Left lung (tissue), 4 donors: ENCODE measurements at regions not wholly inside any gene's neighbourhood (a gene's known extent, or its start where the extent isn't known, plus 50 kb on each side); places are given as distances from the start of the nearest gene placed in this dataset.

Source experiments
- ATAC-seq: fragments of 200-7000 bp; cut with Tn5 transposase; one replicate; pipeline ENCODE4 v1.9.1; 2020; ENCODE audit warnings: moderate library complexity
- DNase-seq, 4 donors: peaks; one replicate each; pipeline ENCODE4 v3.0.0-alpha.2; 2013 to 2020
- H3K27ac ChIP-seq, 2 donors: fragments of 200-600 bp; sonication (generic) in 1 of 2; one replicate each; pipeline versions ENCODE4 v1.5.0 to v1.8.0; 2020 to 2021
- H3K27me3 ChIP-seq, 2 donors: fragments of 200-600 bp; sonication (generic) in 1 of 2; one replicate each; pipeline versions ENCODE4 v1.5.0 to v1.8.0; 2020 to 2021
- H3K36me3 ChIP-seq, 2 donors: fragments of 200-600 bp; sonication (generic) in 1 of 2; one replicate each; pipeline versions ENCODE4 v1.5.0 to v1.8.0; 2020 to 2021
- H3K4me1 ChIP-seq, 2 donors: fragments of 200-600 bp; one replicate each; pipeline ENCODE4 v1.8.0; 2021
- H3K4me3 ChIP-seq, 2 donors: fragments of 200-600 bp; sonication (generic) in 1 of 2; one replicate each; pipeline versions ENCODE4 v1.5.0 to v1.8.0; 2020 to 2021; ENCODE audit warnings: mild to moderate bottlenecking in 1 of 2
- H3K9me3 ChIP-seq, 2 donors: fragments of 200-600 bp; sonication (generic) in 1 of 2; one replicate each; pipeline versions ENCODE4 v1.5.0 to v1.8.0; 2020 to 2021
- intact Hi-C, 2 donors: fragments of 100-400 bp; cut with DNase I; formaldehyde crosslinking; loops; one replicate each; pipeline versions ENCODE4 v1.11.2 to v1.14.2; 2022
- TF ChIP-seq, protein P1 (sequence below), 2 donors: fragments of 200-600 bp; sonication (generic) in 1 of 2; IDR thresholded peaks; one replicate each; pipeline versions ENCODE4 v1.5.0 to v1.8.0; 2021; ENCODE audit warnings: antibody characterized with exemption in 2 of 2
- donor health status: DM: no; HTN: yes; CAD: no.
- donor health status: DM: no; HTN: no; CAD: no.

DNA sequence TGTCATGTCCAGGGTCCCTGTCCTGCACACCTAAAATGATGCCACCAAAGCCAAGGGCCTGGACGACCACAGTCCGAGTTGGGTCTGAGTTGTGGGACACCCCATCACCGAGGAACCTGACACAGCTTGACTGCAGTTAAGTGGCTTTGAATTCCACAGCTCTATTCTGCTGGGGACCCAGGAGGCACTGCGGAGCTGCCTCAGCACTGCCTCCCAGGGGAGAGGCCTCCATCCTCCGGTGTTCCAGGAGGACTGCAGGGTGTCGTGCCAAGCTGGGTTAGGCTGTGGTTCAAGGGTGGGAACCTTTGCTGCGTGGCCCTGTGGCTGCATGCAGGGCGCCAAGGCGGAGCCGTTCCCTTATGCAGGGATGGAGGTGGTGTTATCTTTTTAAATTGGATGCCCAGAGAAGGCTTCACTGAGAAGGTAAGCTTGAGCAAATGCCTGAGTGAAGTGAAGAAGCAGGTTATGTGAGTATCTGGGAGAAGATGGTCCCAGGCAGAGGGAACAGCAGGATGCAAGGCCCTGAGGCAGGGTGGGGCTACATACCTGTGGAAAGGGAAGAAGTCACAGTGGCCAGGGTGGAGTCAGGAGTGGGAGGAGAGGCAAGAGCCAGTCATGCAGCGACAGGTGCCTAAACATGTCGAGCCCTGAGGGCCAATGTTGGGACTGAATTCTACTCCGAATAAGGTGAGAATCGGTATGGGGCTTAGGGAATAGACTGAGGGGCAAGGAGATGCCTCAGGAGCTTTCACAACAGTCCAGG lies 144.8 kb downstream of the TPRA1 start:
- DNase-seq (peak in 1 of 4 donors; percentile 10), ATAC-seq (no peak)
- intact Hi-C loops: no loop called here
- Histone ChIP-seq H3K27ac (no peak overlapping the region), H3K4me1 (no peaks in the 10 kb centered on the region), H3K9me3 (no peaks in the 10 kb centered on the region), H3K27me3 (no peaks in the 10 kb centered on the region), H3K4me3 (no peak overlapping the region), H3K36me3 (no peaks in the 10 kb centered on the region)
- TF ChIP-seq, protein P1, sequence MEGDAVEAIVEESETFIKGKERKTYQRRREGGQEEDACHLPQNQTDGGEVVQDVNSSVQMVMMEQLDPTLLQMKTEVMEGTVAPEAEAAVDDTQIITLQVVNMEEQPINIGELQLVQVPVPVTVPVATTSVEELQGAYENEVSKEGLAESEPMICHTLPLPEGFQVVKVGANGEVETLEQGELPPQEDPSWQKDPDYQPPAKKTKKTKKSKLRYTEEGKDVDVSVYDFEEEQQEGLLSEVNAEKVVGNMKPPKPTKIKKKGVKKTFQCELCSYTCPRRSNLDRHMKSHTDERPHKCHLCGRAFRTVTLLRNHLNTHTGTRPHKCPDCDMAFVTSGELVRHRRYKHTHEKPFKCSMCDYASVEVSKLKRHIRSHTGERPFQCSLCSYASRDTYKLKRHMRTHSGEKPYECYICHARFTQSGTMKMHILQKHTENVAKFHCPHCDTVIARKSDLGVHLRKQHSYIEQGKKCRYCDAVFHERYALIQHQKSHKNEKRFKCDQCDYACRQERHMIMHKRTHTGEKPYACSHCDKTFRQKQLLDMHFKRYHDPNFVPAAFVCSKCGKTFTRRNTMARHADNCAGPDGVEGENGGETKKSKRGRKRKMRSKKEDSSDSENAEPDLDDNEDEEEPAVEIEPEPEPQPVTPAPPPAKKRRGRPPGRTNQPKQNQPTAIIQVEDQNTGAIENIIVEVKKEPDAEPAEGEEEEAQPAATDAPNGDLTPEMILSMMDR (IDR thresholded peaks at IDR 0.05): no peak

GRCh38 chr3:127444761-127445160 lies 145.8 kb downstream of the TPRA1 start:
- TF ChIP-seq, protein P1 (IDR thresholded peaks at IDR 0.05): no peak
- H3K27me3 ChIP-seq: no peaks in the 10 kb centered on the region
- DNase-seq: peak in 1 of 4 donors; percentile 17
- H3K4me3 ChIP-seq: no peak overlapping the region
- H3K4me1 ChIP-seq: no peaks in the 10 kb centered on the region
- ATAC-seq: no peak
- no peaks in the 10 kb centered on the region for H3K36me3 ChIP-seq
- no peaks in the 10 kb centered on the region for H3K9me3 ChIP-seq
- H3K27ac ChIP-seq: no peak overlapping the region
- intact Hi-C loops: no loop called here

DNA sequence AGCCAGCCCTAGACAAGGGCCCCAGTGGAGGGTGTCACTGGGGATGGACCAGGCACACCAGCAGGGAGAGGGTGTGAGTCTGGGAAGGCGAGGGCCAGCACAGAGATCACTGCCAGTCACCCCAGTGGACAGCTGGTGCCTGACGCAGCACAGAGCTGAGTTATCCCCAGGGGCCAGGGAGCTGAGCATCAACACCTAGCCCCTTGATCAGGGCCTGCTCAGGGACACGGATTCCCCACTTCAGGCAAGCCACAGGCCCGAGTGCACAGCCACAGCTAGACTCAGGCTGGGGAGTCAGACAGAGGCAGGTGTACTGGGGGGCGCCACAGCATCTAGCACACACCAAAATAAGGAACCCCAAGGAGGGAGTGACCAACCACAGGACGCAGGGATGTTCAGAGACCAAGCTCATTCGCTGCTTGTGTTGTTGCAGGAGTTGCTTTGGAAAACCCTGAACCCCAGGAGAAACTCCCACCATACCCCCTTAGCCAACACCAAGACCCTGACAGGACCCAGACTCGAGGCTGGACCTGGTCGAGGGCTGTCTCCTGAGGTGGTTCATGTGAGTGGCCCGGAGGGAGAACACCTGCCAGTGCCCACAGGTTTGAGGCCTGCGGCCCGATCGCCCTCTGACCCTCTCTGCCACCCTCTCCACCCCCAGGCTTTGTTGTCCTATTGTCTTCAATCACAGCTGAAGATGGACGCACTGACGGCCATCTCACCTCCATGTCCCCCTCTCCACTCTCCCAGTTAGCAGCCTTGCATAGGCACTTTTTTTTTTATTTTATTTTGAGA lies 146.8 kb downstream of the TPRA1 start:
- peak in 1 of 4 donors; percentile 25 for DNase-seq
- no peak for ATAC-seq
- intact Hi-C loops: no loop called here

GRCh38 chr3:127442506-127442905 lies 148.0 kb downstream of the TPRA1 start:
- intact Hi-C loops: no loop called here
- DNase-seq (no peak), ATAC-seq (no peak)

More for the DNA sequence above, 146.8 kb downstream of the TPRA1 start:
- Histone ChIP-seq H3K36me3 (no peaks in the 10 kb centered on the region), H3K4me1 (no peaks in the 10 kb centered on the region), H3K9me3 (no peaks in the 10 kb centered on the region), H3K4me3 (no peak overlapping the region), H3K27ac (no peak overlapping the region), H3K27me3 (no peaks in the 10 kb centered on the region)
- TF ChIP-seq, protein P1 (IDR thresholded peaks at IDR 0.05): no peak

More at GRCh38 chr3:127442506-127442905, 148.0 kb downstream of the TPRA1 start:
- Histone ChIP-seq H3K9me3 (no peaks in the 10 kb centered on the region), H3K36me3 (no peaks in the 10 kb centered on the region), H3K27me3 (no peaks in the 10 kb centered on the region), H3K27ac (no peak overlapping the region), H3K4me3 (no peak overlapping the region), H3K4me1 (no peaks in the 10 kb centered on the region)
- TF ChIP-seq, protein P1 (IDR thresholded peaks at IDR 0.05): no peak
